COLO668 (cell line): ENCODE measurements at regions not wholly inside any gene's neighbourhood (a gene's known extent, or its start where the extent isn't known, plus 50 kb on each side); places are given as distances from the start of the nearest gene placed in this dataset.
A peak's percentile ranks its signal among the peaks of the same experiment; 100 is the strongest.
"Not testable (repeated sequence)": the region's sequence is repeated elsewhere in the genome, so short reads cannot be mapped to it uniquely, and the experiment has no call there.

Source experiments
- DNase-seq: peaks from one replicate; lab custom pipeline; 2025; ENCODE audit not compliant: unreplicated experiment; lab: John Stamatoyannopoulos, UW

DNA sequence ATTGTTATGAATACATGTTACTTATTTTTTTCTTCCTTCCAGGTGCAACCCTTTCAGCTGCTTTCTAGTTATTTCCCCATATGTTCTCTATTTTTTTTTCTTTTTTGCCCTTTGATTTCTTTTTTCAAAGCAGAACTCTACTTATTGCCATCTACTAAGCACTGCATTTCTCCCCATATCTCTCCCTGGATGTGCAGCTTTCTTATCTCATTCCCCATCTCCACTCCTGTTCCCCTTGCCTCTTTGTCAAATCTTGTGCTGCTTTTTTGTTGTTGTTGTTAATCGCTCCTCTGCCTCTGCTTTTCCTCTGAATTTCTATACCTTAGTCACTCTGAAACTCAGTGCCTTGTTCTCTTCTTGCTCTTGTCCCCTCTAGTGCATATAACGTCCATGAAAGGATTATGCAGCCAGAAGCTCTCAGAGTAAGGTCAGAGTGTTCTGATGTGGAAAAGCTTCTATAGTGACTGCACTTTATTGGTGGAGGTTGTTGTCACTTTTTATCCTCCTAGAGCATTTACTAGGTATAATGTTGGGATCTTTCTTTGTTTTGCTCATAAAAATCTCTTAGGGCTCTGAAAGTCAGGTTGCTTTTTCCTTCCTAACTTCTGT, 51.1 kb upstream of the JADE1 start:
- no peak for DNase-seq

- peak; percentile 4 for DNase-seq
Observed at GRCh38 chr4:128757712-128758111, 51.8 kb upstream of the JADE1 start.

- DNase-seq = no peak
Observed at GRCh38 chr4:128751354-128751753, 58.1 kb upstream of the JADE1 start.

DNA sequence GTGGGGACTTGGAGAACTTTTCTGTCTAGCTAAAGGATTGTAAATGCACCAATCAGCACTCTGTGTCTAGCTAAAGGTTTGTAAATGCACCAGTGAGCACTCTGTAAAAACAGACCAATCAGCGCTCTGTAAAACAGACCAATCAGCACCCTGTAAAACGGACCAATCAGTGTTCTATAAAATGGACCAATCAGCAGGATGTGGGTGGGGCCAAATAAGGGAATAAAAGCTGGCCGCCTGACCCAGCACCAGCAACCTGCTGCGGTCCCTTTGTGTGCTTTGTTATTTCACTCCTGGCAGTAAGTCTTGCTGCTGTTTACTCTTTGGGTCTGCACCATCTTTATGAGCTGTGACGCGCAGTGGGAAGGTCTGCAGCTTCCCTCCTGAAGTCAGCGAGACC, 67.8 kb upstream of the JADE1 start:
- DNase-seq = not testable (repeated sequence)

GRCh38 chr4:128737098-128737513, 72.4 kb upstream of the JADE1 start:
- DNase-seq = no peak

GRCh38 chr4:128735714-128736113, 73.8 kb upstream of the JADE1 start:
- DNase-seq = no peak

- DNase-seq = no peak
Observed at GRCh38 chr4:128728190-128728589, 81.3 kb upstream of the JADE1 start.

DNA sequence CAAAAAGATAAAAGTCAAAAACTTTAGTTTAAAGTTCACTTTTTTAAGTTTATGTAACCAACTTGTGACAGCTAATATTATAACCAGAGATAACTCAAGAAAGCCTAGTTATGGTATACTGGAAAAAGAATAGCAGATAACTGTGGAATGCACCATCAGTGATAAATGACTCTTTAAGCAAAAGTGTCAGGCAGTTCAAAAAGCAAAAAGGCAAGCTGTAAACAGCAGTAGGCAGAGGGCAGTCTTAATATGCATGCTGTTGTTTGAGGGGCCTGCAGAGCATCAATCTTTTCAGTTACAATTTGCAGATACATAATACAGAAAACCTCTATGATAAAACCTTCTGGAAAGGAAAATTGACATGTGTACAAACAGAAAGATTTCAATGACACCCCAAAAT, 81.8 kb upstream of the JADE1 start:
- DNase-seq = no peak

DNA sequence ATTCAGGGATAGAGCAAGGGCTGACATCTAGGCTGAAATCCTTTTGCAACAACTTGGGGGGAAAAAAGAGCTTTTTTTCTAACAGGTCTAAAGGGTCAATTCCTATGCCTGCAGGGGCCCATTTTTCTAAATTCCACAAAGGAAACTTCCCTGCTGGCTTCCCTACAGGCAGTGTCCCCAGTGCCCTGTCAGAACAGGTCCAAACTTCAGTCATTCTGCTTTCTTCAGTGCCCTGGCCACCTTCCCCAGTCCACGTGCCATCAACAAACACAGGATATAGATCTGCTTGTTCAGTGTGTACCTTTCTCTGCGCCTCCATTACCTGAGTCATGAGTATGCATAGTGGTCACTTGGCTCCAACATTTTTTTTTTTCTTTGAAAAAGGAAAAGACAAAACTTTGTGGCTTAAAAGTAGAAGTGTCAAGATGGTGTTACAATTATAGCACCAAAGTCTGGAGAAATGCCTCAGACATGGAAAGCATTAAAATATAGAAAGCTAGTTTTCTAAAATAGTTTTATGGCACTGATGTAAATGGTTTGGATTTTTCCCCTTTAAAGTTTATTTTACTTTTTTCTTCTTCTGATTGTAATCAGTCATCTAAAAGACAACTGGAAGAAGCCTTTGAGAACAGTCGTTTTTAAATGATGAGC, 84.0 kb upstream of the JADE1 start:
- DNase-seq = no peak

DNA sequence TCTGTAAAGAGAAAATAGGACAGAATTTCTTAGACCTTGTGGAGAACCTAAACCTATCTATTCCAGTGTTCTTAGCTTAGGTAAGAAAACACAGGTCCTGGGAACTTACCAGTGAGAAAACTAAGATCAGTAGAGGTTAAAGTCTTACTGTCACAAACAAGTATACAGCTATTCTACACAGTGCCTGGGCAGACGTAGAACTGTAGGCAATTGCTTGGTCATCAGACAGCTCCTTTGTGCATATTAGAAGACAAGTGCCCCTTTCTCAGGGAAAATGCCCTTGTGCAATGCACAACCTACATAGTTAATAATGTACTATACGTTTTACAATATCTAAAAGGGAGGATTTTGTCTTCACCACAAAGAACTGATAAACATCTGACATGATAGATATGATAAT, 86.6 kb upstream of the JADE1 start:
- DNase-seq = no peak

GRCh38 chr4:128721896-128722295, 87.6 kb upstream of the JADE1 start:
- DNase-seq = no peak

GRCh38 chr4:128720270-128720669, 89.2 kb upstream of the JADE1 start:
- DNase-seq = no peak

DNA sequence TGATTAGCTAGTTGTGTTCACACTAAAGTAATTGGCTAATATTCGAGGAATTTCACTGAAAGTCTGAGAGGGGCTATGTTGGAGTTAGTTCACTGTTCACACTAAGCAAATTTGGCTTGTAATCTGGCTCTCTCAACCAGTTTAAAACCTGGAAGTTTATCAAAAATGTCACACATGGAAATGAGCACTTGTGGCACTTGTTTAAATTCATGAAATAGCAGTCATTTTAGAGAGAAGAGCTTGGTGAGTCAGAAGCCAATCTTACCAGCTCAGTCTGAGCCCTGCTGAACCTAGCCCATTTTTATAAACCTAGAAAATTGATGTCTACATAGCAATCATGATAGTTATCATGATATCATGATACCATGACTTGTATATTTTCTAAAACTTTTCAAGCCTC, 90.7 kb upstream of the JADE1 start:
- no peak for DNase-seq

DNA sequence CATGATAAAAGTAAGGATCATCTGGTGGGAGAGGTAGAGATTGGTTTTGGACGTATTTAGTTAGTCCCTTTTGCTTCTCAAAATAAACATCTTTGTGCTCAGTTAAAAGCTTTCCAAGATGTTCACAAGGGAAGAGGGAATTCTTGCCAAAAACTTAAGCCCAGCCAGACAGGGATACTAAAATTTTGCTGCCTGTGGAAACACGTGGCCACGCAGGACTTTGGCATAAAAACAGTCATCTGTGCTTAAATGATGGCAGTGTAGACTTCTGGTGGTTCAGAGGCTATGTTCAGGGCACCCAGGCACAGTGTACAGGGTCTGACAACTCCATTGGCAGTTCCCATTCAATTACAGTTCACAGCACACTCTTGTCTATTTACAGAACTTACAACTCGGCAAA, 93.2 kb upstream of the JADE1 start:
- DNase-seq = no peak

DNA sequence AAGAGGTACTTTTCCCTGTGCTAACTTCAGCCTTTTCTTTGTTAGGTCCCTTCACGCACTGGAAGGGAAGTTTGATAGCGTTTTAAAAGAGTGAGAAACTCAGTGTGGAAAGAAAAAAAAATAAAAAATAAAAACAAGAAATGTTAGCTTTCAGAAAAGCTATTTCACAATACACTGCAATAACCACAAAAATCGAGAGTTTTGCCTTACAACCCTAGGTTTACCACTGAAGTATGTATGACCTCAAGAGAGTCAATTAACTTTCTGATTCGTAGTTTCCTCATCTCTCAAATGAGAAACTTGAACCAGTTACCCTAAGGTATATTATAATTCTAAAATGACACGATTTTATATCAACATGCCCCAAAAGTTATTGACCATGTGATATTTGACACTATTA, 93.9 kb upstream of the JADE1 start:
- DNase-seq = no peak

GRCh38 chr4:128711361-128711760, 98.1 kb upstream of the JADE1 start:
- no peak for DNase-seq

GRCh38 chr4:128709268-128709667, 100.2 kb upstream of the JADE1 start:
- DNase-seq = no peak

GRCh38 chr4:128707864-128708263, 101.6 kb upstream of the JADE1 start:
- DNase-seq = no peak

DNA sequence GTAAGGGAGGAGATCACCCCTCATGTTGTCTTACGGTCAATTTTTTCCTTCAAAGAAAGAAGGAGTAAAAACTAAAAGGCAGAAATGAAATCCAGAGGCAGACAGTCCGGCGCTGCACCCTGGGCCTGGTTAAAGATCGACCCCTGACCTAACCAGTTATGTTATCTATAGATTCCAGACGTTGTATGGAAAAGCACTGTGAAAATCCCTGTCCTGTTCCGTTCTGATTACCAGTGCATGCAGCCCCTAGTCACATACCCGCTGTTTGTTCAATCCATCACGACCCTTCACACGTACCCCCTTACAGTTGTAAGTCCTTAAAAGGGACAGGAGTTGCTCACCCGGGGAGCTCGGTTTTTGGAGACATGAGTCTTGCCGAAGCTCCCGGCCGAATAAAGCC, 105.6 kb upstream of the JADE1 start:
- no peak for DNase-seq

GRCh38 chr4:128700659-128701350, 108.7 kb upstream of the JADE1 start:
- no peak for DNase-seq

DNA sequence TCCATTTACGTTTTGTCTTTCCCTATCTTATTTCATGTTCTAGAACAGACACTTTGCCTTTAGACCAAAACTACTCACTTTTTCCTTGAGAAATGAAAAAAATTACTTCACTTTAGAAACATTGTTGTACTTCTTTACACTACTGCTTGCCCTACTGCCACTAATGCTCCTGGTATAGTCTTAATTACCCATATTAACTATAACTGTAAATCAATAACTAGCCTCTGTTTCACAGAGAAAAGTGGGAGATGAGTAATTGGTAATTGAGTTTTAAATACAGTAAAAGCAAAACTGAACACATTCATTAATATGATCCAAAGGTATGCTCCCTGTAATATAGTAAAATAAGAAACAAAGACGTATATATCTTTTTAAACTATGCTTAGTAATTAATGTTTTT, 111.1 kb upstream of the JADE1 start:
- DNase-seq = no peak

DNA sequence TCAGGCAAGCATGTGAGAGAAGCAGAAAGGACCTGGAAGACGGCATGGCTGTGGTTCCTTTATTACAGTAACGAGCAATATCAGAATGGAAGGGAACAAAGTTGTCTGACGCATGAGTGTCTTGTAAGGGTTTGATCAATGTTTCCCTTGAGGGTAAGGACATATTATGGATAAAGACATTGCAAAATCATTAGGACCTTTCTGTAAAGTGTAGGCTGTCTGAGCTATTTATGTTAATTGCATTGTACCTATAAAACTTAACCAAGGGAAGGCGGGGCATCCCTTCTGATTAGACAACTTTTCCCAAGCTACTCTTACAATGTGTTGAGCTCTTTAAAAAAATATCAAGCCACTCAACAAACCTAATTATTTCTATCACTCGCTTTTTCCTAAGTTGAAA, 112.2 kb upstream of the JADE1 start:
- DNase-seq = no peak

GRCh38 chr4:128690011-128690410, 119.5 kb upstream of the JADE1 start:
- no peak for DNase-seq
